Amniotic epithelial cell (primary cell): ENCODE measurements at regions not wholly inside any gene's neighbourhood (a gene's known extent, or its start where the extent isn't known, plus 50 kb on each side); places are given as distances from the start of the nearest gene placed in this dataset.

Experiments used
- DNase-seq: peaks from one replicate; pipeline ENCODE4 v3.0.0-alpha.2; 2010; ENCODE audit warnings: low read depth

DNA sequence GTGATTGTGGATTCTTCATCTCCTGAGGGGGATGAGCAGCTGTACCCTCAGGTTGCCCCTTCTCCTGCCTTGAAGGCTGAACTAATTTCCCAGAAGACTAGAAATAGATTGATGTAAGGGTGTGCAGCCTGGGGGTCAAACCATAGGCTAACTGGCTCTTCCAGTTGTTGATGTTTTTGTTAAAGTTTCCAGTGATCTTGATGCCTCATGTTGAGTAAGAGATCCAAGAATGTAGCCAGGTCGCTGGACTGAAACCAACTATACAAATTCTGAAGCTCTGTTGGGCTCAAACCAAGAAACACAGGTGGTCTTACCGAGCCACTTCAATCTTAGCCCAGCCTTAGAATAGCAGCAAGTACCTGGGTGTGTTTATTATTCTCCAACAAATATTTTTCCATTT, 391.8 kb downstream of the KLF5 start:
- no peak for DNase-seq

DNA sequence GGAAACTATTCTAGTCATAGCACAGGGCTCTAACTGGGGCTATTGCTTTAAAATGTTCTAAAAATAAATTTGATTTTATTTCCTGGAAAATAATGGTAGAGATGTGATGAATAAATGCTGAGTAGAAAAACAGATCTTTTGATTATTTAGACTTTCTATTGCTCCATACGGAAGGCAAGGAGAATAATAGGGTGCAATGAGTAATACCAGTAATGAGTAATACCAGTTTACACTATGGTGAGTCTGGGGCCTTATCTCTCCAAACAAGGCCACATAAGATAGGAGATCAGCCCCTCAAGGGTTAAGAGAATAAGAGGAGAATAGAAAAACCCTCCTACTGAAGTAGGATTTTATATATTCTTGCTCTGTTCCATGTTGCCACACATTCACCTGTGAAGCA, 390.4 kb downstream of the KLF5 start:
- peak; percentile 45 for DNase-seq

DNA sequence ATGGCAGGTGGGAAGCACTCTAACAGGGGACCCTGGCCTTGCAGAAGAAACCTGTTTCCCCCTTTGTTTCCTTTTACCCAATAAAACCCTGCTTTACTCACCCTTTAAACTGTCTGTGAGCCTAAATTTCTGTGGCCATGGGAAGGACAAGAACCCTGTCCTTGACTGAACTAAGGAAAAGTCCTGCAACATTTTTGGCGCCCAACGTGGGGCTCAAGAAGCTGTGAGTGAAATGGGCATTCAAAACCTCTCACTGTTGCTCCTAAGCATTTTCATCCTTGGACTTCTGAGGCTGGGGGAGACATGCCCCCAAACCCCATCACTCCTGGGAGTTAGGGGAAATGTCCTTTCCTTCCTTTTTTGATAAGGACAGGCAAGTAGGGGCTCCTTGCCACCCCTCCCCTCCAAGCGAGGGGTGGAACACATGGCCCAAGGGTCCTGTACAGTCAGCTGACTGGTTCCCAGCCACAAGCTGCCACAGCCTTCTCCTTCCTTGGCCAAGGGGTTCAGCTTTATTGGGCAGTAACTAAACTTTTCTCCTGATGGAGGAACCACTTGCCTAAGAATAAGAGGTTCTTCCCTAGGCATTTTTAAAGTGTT, 381.6 kb downstream of the KLF5 start:
- peak; percentile 37 for DNase-seq

DNA sequence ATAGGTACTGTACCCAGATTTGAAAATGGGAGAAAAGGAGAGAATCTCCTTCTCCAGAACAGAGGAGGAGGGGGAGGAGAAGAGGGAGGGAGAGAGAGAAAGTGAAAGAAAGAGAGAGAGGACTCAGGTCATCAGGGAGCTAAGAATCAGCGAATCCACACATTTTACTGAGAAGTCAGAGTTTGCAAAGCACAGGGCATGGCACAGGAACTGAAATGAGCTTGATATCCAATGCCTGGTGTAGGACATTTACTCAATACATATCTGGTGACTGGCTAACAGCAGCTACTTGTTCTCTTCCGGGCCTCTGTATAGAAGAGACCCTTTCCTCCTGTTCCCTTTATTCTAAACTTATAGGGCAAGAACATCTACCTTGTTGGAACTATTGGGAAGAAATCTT, 375.1 kb downstream of the KLF5 start:
- no peak for DNase-seq

DNA sequence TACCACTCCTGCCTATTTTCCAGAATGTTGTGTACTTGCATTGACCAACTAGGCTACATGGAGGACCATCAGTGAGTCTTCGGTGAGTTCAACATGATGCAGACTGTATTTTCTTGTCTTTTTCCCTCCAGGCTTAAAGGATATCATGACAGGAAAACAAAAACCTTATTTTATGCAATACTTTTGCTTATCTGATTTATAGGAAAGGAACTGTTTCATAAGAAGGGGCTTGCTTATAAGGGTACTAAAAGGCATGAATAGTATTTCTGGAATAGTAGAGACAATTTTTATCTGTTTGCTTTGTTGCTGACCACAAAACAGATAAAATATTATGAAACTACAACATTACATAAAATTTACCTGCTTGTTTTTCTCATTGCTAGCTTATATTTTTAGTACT, 374.7 kb downstream of the KLF5 start:
- peak; percentile 63 for DNase-seq

DNA sequence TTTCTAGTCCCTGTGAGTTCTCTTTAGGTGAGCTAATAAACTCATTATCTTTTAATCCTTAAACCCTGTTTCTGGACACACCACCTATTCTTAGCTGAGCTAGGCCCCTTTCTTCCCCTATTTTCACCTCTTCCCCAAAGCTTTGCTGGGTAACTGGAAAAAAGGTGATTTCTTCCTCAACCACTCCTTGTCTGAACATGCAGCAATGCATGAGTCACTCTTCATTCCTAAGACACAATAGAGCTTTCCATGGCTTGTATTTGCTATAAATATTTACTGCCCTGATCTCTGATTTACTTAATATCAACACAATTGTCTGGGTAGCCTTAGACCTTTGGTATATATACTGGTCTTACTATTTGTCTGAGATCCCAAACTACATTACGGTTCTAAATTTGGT, 370.9 kb downstream of the KLF5 start:
- DNase-seq, result peak; percentile 48

DNA sequence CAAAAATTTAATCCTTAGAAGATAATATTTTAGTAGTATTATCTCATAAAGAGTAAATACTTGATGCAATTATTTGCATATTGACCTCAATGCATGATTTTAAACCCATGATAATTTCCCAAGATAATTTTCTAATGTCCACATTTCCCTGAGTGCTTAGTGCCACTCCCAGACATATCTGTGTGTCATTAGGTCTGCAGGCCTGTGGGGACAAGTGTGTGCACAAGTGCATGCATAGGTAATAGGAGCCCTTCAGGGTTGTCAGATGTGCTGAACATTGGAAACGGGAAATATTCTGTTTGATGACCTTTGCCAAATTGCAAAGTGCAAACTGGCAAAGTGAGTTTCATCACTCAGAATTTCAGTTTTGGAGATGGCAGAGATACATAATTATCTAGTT, 369.9 kb downstream of the KLF5 start:
- no peak for DNase-seq

DNA sequence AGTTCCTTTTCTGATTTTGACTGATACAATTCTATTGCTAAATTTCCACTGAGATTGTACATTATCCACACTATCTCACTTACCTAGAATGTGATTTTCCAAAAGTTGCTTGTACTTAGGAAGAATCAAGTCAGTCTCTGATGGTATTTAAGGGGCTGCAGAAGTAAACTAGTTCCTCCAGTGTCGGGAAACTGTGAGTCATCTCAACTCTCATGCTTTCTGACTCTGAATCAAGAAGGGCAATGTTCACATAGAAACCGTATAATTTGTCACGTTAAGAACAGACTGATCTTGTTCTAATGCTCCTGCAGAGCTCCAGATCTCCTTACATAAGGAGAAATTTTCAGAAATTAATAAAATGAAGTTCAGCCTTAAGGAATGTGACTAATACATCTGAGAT, 369.3 kb downstream of the KLF5 start:
- peak; percentile 82 for DNase-seq

DNA sequence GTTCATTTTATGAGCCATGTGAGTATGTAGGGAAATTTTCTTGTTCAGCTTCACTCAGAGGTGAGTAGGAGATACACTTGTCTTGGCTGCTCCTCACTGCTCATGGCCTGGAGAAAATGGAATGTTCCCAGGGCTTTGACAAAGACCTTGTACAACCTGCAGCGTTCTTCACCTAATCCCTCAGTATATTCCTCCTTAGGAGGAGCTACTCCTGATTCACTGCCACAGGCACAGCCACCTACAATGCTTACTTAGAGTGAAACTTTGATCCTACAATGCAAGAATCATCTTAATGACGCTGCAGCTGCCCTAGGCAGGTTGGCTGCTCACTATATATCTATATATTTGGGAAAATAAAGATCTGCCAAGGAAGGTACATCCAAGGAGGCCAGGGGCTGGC, 364.2 kb downstream of the KLF5 start:
- DNase-seq, result no peak

DNA sequence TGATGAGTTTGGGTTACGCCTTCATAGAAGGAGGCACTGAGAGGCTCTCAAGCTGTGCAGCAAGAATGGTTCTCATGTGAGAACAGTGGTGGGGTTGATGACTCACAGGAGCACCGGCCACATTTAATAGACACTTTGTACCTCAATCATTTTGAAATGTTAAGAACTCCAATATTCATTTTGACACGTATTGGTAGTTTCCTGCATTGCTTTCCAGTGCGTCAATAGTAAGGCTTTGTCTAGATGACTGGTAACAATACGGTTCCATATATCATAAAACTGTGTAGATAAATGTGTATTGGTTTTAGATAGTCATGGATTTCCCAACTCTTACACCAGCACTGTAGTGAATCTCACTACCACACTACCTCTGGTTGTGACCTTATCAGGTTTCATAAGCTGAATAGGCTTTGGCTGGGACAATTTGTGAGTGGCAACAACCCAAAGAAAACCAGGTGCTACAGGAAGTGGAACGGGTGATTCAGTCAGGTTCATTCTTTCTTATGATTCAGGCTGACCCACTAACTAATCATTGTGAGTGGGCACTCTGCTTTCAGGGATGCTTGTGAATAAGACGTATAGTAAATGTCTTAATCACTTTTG, 362.6 kb downstream of the KLF5 start:
- peak; percentile 19 for DNase-seq

DNA sequence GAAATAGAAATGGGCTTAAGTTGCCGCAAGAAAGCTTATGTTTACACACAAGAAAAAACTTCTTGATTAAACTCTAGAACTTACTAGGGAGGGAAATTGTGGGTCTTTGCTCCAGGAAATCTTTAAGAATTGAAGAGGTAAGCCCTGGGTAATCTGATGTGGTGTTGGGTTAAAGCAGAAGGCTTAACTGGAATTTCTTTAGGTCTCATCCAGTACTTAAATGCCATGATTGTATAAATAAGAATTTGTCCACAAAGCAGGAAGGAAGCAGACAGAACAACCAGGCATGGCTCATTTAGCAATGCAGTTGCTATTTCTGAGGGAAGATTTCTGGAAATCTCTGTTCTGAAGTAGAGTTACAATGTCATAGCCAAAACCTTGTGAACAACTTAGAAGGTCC, 360.4 kb downstream of the KLF5 start:
- DNase-seq, result peak; percentile 42

DNA sequence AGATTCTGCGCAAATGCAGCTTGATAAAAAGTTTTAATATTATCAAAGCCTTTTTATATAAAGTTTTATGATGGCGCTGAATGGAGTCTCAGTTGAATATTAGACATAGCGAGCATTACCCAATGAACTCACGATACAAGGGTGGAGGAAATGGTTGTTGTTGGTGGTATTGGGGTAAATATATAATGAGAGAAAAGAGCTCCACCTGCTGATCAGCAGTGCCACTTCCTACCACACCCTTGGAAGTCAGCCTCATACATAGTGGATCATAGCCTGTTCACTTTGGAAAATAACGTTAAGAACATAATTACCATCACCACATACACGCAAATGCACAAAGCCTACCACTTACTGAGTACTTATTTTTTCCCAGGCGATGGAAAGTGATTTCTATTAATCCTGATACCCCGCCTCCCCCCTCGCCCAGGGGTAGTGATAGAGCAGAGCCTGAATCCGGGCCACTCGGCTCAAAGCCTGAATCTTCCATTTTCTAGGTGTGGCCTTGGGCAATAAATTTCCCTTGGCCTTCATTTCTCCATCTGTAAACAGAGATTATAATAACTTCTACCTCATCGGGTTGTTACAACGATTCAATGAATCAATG, 358.3 kb downstream of the KLF5 start:
- DNase-seq, result peak; percentile 21

DNA sequence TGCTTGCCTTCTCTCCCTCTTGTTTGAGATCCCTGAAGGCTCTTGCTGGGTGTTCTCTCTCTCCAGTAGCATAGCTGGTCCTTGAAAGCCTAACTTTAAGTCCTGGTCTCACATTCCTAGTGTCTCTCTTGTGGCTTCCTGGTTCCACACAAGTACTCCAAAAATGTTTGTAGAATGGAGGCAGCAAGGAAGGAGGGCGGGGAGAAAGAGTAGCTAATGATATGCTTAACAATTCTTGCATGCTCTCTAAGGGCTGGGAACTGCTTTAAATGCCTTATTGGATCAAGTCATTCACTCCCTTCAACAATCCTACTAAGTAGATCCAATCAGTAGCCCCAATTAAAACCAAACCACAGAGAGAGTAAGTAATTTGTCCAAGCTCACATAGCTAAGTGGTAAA, 357.3 kb downstream of the KLF5 start:
- DNase-seq, result no peak

DNA sequence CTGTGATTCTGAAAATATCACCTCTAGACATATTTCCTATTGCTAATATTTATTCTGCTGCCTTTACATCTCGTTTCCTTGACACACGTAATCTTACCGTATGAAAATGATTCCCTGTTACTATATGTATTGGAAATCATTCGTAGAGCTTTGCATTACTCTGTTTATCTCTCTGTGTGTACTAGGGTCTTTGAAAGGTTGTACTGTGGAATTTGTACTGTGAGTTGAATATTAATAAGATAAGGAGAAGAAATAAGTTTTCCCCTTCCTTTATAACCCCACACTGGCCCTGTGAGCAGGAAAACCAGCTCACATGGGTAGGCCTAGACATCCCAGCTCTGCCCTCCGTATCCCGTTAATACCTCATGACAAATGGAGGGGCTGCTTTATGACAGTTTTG, 354.9 kb downstream of the KLF5 start:
- DNase-seq, result no peak

DNA sequence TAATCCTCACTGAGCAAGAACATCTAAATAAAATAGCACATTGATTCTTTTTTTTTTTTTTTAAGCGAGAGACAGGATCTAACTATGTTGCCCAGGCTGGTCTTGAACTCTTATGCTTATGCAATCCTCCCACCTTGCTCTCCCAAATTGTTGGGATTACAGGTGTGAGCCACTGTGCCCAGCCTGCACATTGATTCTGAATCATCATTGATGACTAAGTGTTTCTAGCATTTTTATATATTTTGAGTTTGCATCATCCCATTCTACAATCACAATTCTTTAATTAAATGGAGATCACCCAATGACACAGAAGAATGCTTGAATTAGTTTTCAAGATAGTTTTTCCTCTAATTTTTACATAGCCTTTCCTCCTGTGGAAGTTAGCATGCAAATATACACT, 354.1 kb downstream of the KLF5 start:
- DNase-seq, result no peak

DNA sequence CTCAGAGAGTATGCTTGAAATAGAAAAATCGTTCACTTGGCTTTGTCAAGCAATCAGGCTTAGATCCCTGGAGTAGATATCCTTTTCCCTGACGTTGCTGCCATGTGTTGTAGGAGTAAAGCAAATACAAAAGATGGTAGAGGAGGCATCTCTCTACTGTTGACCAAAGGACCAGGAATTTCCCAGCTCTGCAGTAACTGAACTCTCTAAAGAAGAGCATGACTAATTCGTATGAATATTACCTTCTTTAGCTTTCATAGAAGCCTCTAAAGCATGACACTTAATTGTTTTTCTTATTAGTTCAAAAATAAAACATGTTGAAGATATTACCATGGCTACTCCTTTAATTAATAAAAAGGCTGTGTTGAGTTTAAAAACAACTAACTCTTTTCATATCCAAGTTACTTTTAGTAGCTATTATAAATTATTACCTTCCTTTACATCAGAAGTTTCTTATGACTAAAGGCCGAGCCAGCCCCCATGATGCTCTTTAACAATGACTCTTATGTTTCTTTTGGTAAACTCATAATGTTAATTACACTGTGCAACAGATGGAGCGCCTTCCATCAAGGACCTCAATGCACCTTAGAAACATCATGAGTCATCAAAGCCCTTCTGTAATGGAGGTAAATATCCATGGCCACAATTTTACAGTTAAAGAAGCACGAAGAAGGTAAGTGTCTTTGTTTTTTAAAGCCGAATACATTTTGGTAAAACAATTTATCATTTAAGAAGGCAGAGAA, 352.4 kb downstream of the KLF5 start:
- DNase-seq, result no peak

DNA sequence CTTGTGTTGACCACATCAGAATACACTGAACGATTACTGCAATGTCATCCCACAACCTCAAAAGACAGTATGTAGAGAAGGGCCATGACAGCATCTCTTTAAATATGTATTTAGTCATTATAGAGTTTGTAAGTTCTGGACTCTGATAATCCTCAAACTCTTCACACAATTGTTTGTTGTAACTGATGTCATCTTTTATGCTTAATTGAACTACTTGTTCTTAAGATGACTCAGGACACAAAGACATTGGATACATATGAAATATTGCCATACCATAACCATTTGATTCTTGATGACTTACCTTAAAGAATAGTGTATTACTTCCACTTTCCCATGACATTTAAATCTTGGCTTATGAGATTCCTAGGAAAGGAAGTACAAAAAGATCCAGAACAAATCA, 347.6 kb downstream of the KLF5 start:
- DNase-seq, result no peak

DNA sequence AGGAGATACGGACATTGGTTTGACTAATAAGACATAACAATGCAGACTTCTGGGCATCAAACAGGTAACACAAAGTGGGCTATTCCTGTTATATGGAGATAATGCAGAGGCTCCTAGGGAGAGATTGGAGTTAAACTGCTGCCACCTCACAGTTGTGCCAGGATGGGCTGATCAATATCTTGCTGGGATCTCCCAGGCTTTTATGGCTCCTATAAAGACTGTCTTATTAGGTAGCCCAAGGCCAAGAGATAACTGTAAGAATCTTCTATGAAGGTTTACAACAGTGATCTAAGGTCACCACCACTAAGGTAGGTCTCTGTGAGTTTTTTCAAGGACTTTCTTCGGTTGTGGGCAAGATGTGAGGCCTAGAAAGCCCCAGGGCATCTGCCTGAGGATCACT, 345.8 kb downstream of the KLF5 start:
- no peak for DNase-seq

DNA sequence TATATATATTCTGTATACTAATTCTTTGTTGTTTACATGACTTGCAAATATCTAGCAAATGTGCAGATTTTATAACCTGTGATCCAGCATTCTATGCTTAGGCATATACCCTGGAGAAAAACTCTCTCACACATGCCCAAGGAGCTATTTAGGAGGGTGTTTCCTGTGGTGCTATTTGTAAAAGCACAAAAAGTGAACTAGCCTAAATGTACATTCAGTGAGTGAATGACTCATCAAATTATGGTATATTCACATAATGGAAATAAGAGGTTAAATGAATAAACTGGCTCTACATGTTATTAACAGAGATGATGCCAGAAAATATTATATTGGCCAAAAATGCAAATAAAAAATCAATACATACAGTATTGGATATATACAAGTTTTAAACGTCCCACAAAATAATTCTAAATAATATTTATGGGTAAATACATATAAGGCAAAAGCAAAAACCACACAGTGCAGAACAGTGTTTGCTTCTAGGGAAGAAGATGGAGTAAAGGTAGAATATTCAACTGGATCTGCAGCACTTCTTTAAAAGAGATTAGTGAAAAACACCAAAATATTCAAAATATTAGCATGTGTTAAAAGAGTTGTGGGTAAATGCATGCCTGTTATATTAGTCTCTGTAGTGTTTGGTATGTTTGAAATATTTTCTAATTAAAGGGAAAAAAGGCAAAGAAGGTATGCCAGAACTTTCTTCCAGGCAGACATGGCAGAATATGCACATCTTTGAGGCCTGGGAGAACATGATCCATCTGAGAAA, 344.7 kb downstream of the KLF5 start:
- no peak for DNase-seq

DNA sequence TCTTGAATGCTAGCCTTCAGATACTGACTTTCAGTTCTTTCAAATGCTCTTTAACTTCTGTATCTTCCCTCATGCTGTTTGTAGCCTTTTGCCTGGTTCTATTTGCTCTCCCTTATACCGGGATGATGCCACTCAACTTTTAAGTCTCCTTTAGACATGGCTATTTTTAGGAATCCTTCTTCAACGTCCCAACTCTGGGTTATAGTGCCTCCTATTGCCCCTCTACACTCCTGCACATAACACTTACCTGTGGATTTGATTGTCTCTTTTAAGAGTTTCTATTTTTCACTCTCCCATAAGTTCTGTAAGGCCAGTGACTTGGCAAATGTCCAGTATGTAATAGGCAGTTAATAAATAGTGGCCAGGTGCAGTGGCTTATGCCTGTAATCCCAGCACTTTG, 343.0 kb downstream of the KLF5 start:
- peak; percentile 4 for DNase-seq

DNA sequence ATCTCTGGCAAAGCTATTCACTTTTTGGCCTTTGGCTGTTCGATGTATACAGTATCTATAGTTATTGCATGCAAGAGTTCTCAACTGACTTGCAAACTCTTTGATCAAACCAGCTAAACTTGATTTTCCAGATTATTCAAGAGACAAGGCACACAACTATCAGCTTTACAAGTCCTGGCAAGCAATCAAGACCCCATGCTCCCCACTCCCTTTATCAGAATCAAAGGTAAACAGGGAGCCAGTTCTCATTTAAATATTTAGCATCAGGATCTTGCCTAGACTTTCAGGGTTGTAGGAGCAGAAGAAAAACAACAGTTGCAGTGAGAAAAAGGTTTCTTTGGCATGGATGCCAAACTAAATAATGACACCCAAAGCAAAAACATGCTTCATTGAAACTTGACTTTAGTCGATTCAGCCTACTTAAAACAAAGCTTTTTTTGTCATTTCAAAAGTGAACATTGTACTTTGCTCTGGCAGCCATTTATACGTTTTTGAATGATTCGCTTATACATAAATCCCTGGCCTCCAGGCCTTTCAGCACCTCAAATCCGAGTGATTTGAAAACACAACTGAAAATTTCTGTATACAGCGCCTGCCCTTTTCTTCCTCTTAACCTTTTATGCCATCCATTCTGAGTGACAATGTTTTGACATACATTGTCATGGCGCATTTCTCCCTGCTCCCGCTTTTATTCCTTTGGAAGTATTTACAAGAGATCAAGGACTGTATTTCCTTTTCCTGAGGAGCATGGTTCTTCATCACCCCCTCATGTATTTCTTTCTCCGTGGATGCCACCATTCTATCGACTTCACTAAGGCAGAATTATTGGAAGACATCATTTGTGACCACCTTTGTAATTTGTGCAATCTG, 340.8 kb downstream of the KLF5 start:
- no peak for DNase-seq
